WTC11 (cell line): ENCODE measurements at regions not wholly inside any gene's neighbourhood (a gene's known extent, or its start where the extent isn't known, plus 50 kb on each side); places are given as distances from the start of the nearest gene placed in this dataset.

ENCODE experiments used
- ATAC-seq: fragments of 200-7000 bp; cut with Tn5 transposase; 2 replicates; pipeline ENCODE4 v1.10.0; 2021; ENCODE audit warnings: mild to moderate bottlenecking, moderate library complexity
- CTCF ChIA-PET: fragments of 300-600 bp; sonication (Branson Sonifier 250); formaldehyde crosslinking; loops from one replicate; lab custom pipeline; 2021; ENCODE audit warnings: antibody characterized with exemption; lab: Charles Lee
- POLR2A ChIA-PET: fragments of 350-600 bp; sonication (Branson Sonifier 250); formaldehyde crosslinking; loops from one replicate; lab custom pipeline; 2021; ENCODE audit warnings: antibody characterized with exemption; lab: Charles Lee
- DNase-seq: peaks from one replicate; pipeline ENCODE4 v3.0.0; 2021; ENCODE audit warnings: low spot score
- H3K27ac Mint-ChIP-seq: 2 replicates; pipeline ENCODE4 v1.8.0; 2021; ENCODE audit warnings: mixed read lengths
- H3K27me3 Mint-ChIP-seq: 2 replicates; pipeline ENCODE4 v1.8.0; 2021; ENCODE audit warnings: low read depth, mild to moderate bottlenecking, moderate library complexity, mixed read lengths
- H3K36me3 Mint-ChIP-seq: 2 replicates; pipeline ENCODE4 v1.8.0; 2021; ENCODE audit warnings: mixed read lengths
- H3K4me1 Mint-ChIP-seq: 2 replicates; pipeline ENCODE4 v1.8.0; 2022; ENCODE audit warnings: mixed read lengths
- H3K4me3 Mint-ChIP-seq: 2 replicates; pipeline ENCODE4 v1.8.0; 2021; ENCODE audit warnings: mild to moderate bottlenecking, moderate library complexity, mixed read lengths
- H3K9me3 Mint-ChIP-seq: 2 replicates; pipeline ENCODE4 v1.8.0; 2021; ENCODE audit warnings: mixed read lengths
- ESRRA ChIP-seq: sonication (generic); formaldehyde crosslinking; IDR thresholded peaks from 2 replicates; pipeline ENCODE4 v1.8.1; 2022; ENCODE audit warnings: mild to moderate bottlenecking, missing genetic modification reagents, borderline replicate concordance
- FOXJ3 ChIP-seq: sonication (generic); formaldehyde crosslinking; IDR thresholded peaks from 2 replicates; pipeline ENCODE4 v1.9.0; 2021; ENCODE audit warnings: missing genetic modification reagents, mild to moderate bottlenecking, borderline replicate concordance
- GRHL2 ChIP-seq: fragments of 250-450 bp; sonication (Bioruptor Pico); IDR thresholded peaks from 2 replicates; pipeline ENCODE4 v1.8.0; 2022; ENCODE audit warnings: mild to moderate bottlenecking, moderate library complexity; ENCODE audit not compliant: insufficient replicate concordance, severe bottlenecking
- JAZF1 ChIP-seq: fragments of 250-450 bp; sonication (Bioruptor Pico); IDR thresholded peaks from 2 replicates; pipeline ENCODE4 v1.9.0; 2021; ENCODE audit warnings: moderate library complexity, mild to moderate bottlenecking, inconsistent platforms
- NFATC4 ChIP-seq: fragments of 250-450 bp; sonication (Bioruptor Pico); IDR thresholded peaks from 2 replicates; pipeline ENCODE4 v1.9.0; 2021; ENCODE audit warnings: mild to moderate bottlenecking
- PRDM15 ChIP-seq: sonication (generic); formaldehyde crosslinking; IDR thresholded peaks from 2 replicates; pipeline ENCODE4 v1.8.0; 2022; ENCODE audit warnings: missing genetic modification reagents
- RORB ChIP-seq: fragments of 250-450 bp; sonication (Bioruptor Pico); IDR thresholded peaks from 2 replicates; pipeline ENCODE4 v1.9.0; 2021; ENCODE audit warnings: mild to moderate bottlenecking
- TCF7 ChIP-seq: sonication (generic); formaldehyde crosslinking; IDR thresholded peaks from 2 replicates; pipeline ENCODE4 v1.8.0; 2022; ENCODE audit warnings: mild to moderate bottlenecking, low read depth, missing genetic modification reagents, moderate library complexity
- ZMAT4 ChIP-seq: fragments of 250-450 bp; sonication (Bioruptor Pico); IDR thresholded peaks from 2 replicates; pipeline ENCODE4 v1.9.0; 2021; ENCODE audit warnings: mild to moderate bottlenecking
- ZNF263 ChIP-seq: sonication (generic); formaldehyde crosslinking; IDR thresholded peaks from 2 replicates; pipeline ENCODE4 v1.8.1; 2022; ENCODE audit warnings: low read depth, mild to moderate bottlenecking, moderate library complexity, missing genetic modification reagents
- ZNF396 ChIP-seq: fragments of 250-450 bp; sonication (Bioruptor Pico); IDR thresholded peaks from 2 replicates; pipeline ENCODE4 v1.8.0; 2021; ENCODE audit warnings: mild to moderate bottlenecking, moderate library complexity, borderline replicate concordance
- ZSCAN18 ChIP-seq: fragments of 250-450 bp; sonication (Bioruptor Pico); IDR thresholded peaks from 2 replicates; pipeline ENCODE4 v2.1.2; 2022; ENCODE audit warnings: mild to moderate bottlenecking, moderate library complexity
- TF ChIP-seq, protein P1 (sequence below): sonication (generic); formaldehyde crosslinking; IDR thresholded peaks from 2 replicates; pipeline ENCODE4 v1.8.0; 2023; ENCODE audit warnings: missing genetic modification reagents
- TF ChIP-seq, protein P2 (sequence below): sonication (generic); formaldehyde crosslinking; IDR thresholded peaks from 2 replicates; pipeline ENCODE4 v1.8.1; 2023; ENCODE audit warnings: mild to moderate bottlenecking, missing genetic modification reagents, borderline replicate concordance
- TF ChIP-seq, protein P3 (sequence below): sonication (generic); formaldehyde crosslinking; IDR thresholded peaks from 2 replicates; pipeline ENCODE4 v1.8.1; 2023; ENCODE audit warnings: mild to moderate bottlenecking, moderate library complexity, missing genetic modification reagents
- TF ChIP-seq, protein P4 (sequence below): sonication (generic); formaldehyde crosslinking; conservative IDR thresholded peaks from 2 replicates; pipeline ENCODE4 v1.8.1; 2022; ENCODE audit warnings: mild to moderate bottlenecking, missing genetic modification reagents

GRCh38 chr16:47921535-47921934, 234.3 kb downstream of the ABCC12 start:
- peaks cover 1% of the 10 kb centered on the region; the same call in 1 of the 2 replicates for H3K4me1 Mint-ChIP-seq
- no peaks in the 10 kb centered on the region for H3K36me3 Mint-ChIP-seq
- ChIA-PET CTCF (no interaction called here), POLR2A (no interaction called here)
- H3K27me3 Mint-ChIP-seq, result no peaks in the 10 kb centered on the region
- H3K4me3 Mint-ChIP-seq, result no peak overlapping the region
- DNase-seq, result no peak
- H3K9me3 Mint-ChIP-seq, result peaks cover 20% of the 10 kb centered on the region
- H3K27ac Mint-ChIP-seq, result no peak overlapping the region
- TF ChIP-seq JAZF1 (no peak), RORB (CRISPR knock-in tag) (no peak), ZNF396 (CRISPR knock-in tag) (no peak), ZMAT4 (CRISPR knock-in tag) (no peak), GRHL2 (CRISPR knock-in tag) (no peak), NFATC4 (CRISPR knock-in tag) (no peak), ZNF263 (CRISPR knock-in tag) (no peak), TCF7 (CRISPR knock-in tag) (no peak), FOXJ3 (CRISPR knock-in tag) (no peak), ESRRA (CRISPR knock-in tag) (no peak)
- TF ChIP-seq, protein P1, sequence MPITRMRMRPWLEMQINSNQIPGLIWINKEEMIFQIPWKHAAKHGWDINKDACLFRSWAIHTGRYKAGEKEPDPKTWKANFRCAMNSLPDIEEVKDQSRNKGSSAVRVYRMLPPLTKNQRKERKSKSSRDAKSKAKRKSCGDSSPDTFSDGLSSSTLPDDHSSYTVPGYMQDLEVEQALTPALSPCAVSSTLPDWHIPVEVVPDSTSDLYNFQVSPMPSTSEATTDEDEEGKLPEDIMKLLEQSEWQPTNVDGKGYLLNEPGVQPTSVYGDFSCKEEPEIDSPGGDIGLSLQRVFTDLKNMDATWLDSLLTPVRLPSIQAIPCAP (CRISPR knock-in tag), result no peak
- TF ChIP-seq, protein P2, sequence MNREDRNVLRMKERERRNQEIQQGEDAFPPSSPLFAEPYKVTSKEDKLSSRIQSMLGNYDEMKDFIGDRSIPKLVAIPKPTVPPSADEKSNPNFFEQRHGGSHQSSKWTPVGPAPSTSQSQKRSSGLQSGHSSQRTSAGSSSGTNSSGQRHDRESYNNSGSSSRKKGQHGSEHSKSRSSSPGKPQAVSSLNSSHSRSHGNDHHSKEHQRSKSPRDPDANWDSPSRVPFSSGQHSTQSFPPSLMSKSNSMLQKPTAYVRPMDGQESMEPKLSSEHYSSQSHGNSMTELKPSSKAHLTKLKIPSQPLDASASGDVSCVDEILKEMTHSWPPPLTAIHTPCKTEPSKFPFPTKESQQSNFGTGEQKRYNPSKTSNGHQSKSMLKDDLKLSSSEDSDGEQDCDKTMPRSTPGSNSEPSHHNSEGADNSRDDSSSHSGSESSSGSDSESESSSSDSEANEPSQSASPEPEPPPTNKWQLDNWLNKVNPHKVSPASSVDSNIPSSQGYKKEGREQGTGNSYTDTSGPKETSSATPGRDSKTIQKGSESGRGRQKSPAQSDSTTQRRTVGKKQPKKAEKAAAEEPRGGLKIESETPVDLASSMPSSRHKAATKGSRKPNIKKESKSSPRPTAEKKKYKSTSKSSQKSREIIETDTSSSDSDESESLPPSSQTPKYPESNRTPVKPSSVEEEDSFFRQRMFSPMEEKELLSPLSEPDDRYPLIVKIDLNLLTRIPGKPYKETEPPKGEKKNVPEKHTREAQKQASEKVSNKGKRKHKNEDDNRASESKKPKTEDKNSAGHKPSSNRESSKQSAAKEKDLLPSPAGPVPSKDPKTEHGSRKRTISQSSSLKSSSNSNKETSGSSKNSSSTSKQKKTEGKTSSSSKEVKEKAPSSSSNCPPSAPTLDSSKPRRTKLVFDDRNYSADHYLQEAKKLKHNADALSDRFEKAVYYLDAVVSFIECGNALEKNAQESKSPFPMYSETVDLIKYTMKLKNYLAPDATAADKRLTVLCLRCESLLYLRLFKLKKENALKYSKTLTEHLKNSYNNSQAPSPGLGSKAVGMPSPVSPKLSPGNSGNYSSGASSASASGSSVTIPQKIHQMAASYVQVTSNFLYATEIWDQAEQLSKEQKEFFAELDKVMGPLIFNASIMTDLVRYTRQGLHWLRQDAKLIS (CRISPR knock-in tag), result no peak
- TF ChIP-seq, all 79 proteins: peak for 0
- no peak for ATAC-seq

DNA sequence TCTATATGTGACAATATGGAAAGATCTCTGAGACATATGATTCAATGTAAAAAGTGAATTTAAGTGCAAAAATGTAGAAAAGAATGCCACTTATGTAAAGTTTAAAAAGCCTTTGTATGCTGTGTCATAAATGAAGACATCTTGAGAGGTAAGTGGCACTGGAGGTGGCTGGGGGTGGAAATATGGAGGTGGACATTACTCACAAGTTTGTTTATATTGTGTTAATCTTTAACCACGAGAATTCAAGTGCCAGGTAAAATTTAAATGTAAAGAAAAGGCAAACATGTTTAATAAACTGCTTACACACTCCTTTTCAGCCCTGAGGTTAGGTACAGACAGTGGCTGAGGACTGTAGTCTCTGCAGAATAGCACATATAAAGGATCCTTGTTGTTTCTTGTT, 235.1 kb downstream of the ABCC12 start:
- DNase-seq, result no peak
- Mint-ChIP-seq H3K27me3 (no peaks in the 10 kb centered on the region), H3K27ac (no peak overlapping the region), H3K4me1 (no peaks in the 10 kb centered on the region), H3K9me3 (peaks cover 20% of the 10 kb centered on the region), H3K36me3 (no peaks in the 10 kb centered on the region), H3K4me3 (no peak overlapping the region)
- ATAC-seq, result no peak
- ChIA-PET POLR2A (no interaction called here), CTCF (no interaction called here)
- TF ChIP-seq ZMAT4 (CRISPR knock-in tag) (no peak), PRDM15 (CRISPR knock-in tag) (no peak), ZSCAN18 (CRISPR knock-in tag) (no peak), NFATC4 (CRISPR knock-in tag) (no peak)
- TF ChIP-seq, protein P3, sequence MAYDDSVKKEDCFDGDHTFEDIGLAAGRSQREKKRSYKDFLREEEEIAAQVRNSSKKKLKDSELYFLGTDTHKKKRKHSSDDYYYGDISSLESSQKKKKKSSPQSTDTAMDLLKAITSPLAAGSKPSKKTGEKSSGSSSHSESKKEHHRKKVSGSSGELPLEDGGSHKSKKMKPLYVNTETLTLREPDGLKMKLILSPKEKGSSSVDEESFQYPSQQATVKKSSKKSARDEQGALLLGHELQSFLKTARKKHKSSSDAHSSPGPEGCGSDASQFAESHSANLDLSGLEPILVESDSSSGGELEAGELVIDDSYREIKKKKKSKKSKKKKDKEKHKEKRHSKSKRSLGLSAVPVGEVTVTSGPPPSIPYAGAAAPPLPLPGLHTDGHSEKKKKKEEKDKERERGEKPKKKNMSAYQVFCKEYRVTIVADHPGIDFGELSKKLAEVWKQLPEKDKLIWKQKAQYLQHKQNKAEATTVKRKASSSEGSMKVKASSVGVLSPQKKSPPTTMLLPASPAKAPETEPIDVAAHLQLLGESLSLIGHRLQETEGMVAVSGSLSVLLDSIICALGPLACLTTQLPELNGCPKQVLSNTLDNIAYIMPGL (CRISPR knock-in tag), result no peak
- TF ChIP-seq, protein P2 (CRISPR knock-in tag), result no peak
- TF ChIP-seq, protein P4, sequence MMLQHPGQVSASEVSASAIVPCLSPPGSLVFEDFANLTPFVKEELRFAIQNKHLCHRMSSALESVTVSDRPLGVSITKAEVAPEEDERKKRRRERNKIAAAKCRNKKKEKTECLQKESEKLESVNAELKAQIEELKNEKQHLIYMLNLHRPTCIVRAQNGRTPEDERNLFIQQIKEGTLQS (CRISPR knock-in tag), result no peak
